AG08396 (cell line): ENCODE measurements at regions not wholly inside any gene's neighbourhood (a gene's known extent, or its start where the extent isn't known, plus 50 kb on each side); places are given as distances from the start of the nearest gene placed in this dataset.
"Not testable (repeated sequence)": the region's sequence is repeated elsewhere in the genome, so short reads cannot be mapped to it uniquely, and the experiment has no call there.

Experiments used
- DNase-seq: peaks from one replicate; pipeline ENCODE4 v3.0.0; 2012; ENCODE audit warnings: low spot score, mixed read lengths

DNA sequence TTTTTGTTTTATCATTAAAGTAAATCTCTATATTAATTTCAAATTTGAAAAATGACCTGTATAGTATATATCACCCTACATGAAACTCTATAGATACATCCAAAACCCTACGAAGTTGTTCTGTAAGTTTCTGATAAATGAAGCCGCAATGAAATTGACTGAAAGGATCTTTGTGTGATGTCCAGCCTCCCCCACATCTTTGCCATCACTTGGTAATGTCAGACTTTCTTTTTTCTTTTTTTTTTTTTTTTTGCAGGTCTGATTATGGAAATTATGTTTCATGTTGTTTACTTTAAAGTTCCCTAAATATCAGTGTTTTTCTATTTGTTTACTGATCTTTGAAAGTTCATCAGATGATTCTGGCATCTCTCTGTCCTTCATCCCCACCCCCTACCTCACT is 155.6 kb upstream of the CDH4 start:
- DNase-seq: no peak

DNA sequence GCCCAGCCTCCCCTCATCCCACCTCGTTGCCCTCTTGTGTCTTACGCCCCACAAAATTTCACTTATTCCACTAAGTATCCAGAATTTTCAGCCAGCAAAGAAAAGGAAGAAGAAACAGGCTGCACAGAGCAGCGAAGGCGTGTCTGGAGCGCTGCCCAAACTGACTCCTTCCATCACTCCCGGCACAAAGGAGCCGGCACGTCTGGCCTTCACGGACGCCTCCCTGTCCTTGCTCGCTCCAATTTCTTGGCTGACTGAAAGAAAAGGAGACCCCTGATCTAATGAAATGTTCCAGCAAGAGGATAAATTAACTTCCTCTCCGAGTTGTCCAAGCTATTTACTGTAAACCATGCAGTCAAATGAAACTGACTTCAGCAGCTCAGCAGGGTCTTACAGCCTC is 152.3 kb upstream of the CDH4 start:
- no peak for DNase-seq

DNA sequence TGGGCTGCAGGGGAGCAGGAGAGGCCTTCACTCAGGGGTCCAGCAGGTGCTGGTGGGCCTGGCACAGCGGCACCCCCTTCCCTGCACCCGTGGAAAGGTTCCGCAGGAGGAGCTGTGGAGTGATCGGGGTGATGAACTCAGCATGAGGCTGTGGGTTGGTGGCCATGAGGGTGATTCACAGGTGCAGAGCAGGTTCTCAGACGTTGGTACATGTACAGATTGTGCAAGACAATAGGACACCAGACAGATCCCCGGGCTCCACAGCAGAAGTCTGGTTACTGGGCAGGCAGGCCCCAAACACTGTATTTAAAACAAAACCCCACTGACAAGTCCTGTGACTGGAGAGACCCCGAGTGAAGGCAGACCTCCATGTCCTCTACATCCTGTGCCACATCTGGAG is 151.6 kb upstream of the CDH4 start:
- DNase-seq: no peak

DNA sequence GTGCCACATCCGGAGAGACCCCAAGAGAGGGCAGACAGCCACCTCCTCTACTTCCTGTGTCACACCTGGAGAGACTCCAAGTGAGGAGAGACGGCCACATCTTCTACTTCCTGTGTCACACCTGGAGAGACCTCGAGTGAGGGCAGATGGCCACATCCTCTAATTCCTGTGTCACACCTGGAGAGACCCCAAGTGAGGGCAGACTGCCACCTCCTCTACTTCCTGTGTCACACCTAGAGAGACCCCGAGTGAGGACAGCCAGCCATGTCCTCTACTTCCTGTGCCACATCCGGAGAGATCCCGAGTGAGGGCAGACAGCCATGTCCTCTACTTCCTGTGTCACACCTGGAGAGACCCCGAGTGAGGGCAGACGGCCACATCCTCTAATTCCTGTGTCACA is 150.7 kb upstream of the CDH4 start:
- not testable (repeated sequence) for DNase-seq

DNA sequence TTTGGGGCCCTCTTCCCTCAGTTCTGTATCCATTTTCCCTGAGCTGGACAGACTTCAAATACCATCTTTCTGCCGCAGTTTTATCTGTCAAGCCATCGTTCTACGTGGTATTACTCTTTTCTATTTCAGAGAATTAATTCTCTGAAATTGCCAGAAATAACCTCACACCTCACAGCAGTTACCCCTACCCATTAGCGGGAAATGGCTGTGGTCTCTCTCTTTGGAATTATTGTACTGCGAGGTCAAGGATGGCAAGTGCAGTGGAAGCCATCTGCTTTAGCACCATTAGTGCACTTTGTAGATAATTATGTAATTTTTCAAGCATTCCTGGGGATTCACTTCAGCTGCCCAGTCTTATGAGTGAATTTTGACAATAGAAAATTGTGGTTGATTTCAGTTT is 147.8 kb upstream of the CDH4 start:
- DNase-seq: no peak

DNA sequence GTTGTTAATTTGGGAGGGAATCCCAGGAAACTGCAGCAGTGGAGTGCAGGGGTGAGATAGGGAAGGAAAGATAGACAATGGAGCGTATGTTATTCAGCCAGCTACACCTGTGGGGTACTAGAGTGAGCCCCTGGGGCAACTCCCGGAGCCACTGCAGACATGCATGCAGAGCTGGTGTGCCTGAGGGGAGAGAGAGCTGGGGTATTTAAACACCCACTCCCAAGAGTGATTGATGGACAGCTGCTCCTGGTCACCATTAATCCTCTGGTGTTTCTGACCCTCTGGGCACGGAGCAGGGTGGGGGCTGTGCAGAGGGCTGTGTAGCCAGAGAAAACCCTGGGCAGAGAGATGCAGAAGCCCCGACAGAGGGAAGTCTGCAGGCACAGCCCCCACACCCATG is 146.7 kb upstream of the CDH4 start:
- no peak for DNase-seq

- DNase-seq: no peak
Measured at GRCh38 chr20:61106438-61106837, 145.6 kb upstream of the CDH4 start.

DNA sequence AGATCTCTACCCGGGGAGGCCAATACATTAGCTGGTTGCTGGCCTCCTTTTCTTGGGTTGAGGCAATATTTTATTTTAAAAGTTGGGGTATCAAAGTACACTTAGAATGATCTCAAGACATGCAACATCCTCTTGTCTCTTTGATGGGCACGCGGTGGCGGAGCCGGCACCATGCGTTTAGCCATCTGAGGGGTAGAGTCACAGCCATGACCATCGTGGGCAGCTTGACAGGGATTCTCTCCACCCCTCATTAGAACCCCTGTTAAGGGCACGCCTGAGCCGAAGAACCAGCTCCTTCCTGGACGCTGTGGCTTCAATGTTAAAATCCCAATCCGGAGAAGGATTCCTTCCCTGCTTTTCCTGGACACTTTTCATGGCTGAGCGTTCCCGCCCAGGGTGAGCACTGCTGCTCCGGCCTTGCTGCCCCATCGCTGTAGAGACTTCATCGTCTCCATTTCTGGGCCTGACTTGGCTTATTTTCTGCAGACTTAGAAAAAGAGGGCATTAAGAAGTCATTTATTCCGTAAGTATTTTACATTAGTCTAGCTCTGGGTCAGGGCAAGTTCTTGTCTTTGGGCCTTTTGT is 142.7 kb upstream of the CDH4 start:
- DNase-seq: no peak

DNA sequence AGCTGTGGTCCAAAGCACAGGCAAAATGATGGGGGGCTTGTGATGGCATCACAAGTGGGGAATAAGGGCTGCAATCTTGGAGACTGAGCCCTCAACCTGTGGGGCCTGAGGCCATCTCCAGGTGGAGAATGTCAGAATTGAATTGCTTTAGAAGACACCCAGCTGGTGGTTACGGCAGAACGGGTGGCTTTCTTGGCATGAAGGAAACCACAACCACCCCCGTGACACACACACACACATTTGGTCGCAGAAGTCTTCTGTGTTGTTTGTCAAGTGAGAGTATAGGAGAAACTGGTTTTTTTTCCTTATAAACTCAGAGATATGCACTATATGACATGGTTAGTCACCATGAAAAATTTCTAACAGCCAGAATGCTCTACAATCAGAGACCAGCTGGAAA is 139.5 kb upstream of the CDH4 start:
- DNase-seq: no peak

GRCh38 chr20:61113731-61114130 is 138.3 kb upstream of the CDH4 start:
- no peak for DNase-seq

DNA sequence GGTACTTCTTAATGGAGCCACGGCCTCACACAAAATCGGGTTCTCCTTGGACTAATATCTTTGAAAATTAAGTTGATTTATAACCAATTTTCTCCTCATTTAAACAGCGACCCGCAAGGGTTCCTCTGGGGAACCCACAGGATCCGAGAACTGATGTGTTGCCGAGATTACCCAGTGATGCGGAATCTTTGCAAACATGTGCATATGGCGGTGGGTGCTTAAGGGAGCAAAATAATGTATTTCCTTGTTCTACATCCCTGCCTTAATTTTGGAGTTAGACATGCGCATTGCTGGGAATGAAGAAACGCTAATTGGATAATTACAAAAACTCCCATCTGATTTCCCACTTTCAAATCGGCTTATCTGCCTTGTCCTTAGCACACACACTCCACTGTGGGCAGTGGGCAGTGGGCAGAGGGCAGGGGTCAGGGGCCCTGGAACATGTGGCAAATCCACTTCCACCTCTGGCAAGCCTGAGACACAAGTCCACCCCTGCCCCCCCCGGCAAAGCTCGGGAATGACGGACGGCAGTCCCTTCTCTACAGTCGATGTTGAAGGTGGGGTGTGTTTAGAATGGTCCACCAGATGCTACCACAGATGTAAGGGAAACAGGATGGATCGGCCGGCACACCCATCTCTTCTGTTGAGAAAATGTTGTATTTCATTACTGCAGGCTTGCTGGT is 137.4 kb upstream of the CDH4 start:
- no peak for DNase-seq

GRCh38 chr20:61115364-61116065 is 136.5 kb upstream of the CDH4 start:
- no peak for DNase-seq

- DNase-seq: peak; percentile 64
Measured at GRCh38 chr20:61117725-61118124, 134.3 kb upstream of the CDH4 start.

GRCh38 chr20:61118429-61119224 is 133.4 kb upstream of the CDH4 start:
- DNase-seq: peak; percentile 18

DNA sequence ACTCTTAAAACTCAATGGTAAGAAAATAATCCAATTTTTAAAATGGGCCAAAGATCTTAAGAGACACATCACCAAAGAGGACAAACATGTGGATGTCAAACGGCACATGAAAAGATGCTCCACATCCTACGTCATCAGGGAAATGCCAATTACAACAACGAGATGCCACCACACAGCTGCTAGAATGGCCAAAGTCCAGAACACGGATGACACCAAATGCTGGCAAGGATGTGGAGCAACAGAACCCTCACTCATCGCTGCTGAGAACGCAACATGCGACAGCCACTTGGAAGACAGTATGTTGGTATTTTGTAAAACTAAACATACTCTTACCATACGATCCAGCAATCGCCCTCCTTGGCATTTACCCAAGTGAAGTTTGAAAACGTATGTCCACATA is 132.8 kb upstream of the CDH4 start:
- no peak for DNase-seq

- DNase-seq: no peak
Measured at GRCh38 chr20:61119794-61120410, 132.2 kb upstream of the CDH4 start.

- no peak for DNase-seq
Measured at GRCh38 chr20:61120595-61121515, 131.2 kb upstream of the CDH4 start.

DNA sequence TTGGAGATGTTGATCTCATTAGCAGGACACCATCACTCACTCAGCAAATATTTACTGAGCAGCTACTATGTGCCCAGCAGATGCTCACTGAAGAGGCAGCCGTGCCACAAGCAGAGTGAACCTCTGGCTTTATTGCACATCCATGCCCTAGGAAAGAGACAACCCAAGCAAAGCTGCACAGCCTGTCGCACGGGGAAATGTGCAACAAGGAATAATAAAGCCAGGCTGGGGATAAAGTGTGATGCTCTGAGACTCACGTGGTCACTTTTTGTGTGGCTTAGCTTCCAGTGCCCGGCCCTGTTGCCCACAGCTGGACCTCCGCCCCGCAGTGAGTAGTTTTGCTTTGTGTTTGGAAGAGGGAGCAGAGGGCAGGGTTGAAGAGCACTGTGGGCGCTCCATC is 130.4 kb upstream of the CDH4 start:
- no peak for DNase-seq

GRCh38 chr20:61123286-61123685 is 128.8 kb upstream of the CDH4 start:
- DNase-seq: no peak

DNA sequence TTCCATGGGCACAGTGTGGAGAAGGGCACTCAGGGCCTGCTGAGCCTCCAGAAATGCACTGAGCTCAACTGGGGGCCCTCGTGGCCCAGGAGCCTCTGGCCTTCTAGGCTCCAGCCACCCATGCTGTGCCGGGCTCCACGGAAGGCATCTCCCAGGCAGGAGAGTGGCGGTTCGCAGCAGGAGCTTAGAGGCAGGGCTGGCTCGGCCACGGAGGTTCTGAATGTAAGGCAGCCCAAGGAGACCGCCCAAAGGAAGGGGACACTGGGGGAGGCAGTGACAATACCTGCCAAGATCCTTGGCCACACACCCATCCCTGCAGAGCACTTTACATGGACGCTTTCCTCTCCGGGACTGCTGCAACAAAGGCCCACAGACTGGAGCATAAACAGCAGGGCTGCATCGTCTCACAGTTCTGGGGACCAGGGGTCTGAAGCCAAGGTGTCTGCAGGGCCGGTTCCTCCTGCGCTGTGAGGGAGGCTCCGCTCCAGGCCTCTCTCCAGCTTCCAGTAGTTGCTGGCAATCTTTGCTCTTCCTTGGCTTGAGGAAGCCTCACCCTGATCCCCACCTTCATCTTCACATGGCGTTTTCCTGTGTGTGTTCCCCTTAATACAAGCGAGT is 128.2 kb upstream of the CDH4 start:
- DNase-seq: no peak

DNA sequence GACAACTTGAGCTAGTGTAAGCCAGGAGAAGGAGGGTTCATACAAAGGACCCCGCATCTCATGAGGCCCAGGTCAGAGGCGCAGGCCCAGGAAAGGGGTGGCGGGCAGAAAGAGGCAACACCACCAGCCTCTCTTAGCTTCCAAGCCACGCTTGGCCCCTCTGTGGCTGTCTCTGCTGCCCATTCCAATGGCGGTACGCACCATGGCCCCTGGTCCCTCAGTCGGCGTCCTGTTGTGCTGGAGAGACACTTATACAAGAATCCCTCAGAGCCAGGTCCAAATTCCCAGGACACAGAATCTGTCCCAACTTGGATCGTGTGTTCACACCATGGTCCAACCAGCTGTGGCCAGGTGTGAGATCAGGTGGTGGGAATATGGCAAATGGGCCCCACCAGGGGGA is 127.0 kb upstream of the CDH4 start:
- no peak for DNase-seq
